HG02970 (cell line): ENCODE measurements at regions not wholly inside any gene's neighbourhood (a gene's known extent, or its start where the extent isn't known, plus 50 kb on each side); places are given as distances from the start of the nearest gene placed in this dataset.

Source experiments
- ATAC-seq: cut with Tn5 transposase; IDR thresholded peaks from one replicate; pipeline ENCODE4 v1.9.1; 2021; ENCODE audit warnings: mild to moderate bottlenecking, moderate library complexity, moderate number of reproducible peaks; ENCODE audit not compliant: unreplicated experiment, low FRiP score

- ATAC-seq = no peak
These were observed 178.7 kb downstream of the EN1 start for GRCh38 chr2:118668431-118669424.

DNA sequence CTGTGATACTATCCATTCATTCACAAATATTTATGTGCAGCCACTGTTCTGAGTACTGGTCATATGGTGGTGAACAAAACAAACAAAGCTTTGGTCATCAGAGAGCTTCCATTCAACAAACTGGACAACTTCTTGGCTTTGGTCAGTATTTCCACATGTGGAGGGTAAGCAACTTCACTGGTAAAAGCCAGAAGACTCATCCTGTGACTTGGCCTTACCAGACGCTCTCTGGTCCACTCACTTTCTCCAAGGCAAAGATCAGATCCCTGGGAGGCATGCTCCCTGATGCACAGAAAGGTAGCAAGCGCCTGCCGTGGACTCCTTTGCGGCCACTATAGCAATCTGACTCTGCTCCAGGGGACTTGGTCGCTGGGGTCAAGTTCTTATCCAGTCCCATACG, 179.5 kb downstream of the EN1 start:
- no peak for ATAC-seq

- ATAC-seq = no peak
These were observed 180.1 kb downstream of the EN1 start for GRCh38 chr2:118667348-118667747.

DNA sequence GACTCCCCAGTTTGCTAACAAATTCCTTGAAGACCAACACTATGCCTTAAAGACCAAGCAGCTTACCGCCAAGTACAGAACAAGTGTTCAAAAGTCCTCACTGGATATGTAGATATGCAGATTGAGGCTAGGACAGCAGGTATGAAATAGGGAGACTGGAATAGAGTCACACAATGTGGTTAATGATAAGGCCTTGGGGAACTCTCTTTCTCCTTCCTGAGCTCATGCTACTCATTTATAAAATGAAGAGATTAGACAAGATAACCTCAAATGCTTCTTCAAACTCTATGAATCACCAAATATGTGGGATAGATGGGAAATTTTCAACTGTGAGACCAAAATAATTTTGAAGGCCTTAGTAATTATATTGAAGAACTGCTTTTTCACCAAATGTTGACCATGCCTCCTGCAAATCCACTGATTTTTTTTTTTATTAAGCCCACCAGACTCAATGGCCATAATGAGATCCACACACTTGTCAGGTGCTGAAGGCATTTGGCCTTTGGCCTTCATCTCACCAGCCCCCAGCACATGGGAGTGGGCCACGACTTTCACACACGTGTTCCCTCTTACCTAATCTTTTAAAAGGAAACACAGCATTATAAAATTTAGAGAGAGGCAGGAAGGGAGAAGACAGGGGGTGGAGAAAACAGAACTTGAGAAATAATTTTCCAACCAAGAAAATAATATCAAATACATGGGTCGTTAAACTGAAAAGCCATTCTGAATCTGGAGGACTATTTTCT, 181.5 kb downstream of the EN1 start:
- no peak for ATAC-seq

DNA sequence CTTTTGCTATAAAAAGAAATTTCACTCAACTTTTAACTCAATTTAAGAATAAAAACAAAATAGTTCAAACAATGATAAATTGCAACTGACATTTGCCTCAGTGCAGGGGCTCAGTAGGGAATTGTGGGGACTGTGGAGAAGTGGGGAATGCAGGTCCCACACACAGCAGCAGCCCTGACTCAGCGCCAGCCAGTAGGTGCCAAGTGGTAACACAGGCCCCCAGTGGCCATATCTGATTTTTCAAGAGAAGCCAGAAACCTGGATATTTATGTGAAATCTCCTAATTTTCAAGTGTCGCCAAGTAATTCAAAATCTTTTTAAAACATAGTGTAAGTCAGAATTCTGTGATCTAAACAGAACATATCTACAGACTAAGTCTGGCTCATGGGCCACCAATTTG, 186.3 kb downstream of the EN1 start:
- no peak for ATAC-seq

- ATAC-seq = no peak
These were observed 188.8 kb downstream of the EN1 start for GRCh38 chr2:118658596-118659198.

DNA sequence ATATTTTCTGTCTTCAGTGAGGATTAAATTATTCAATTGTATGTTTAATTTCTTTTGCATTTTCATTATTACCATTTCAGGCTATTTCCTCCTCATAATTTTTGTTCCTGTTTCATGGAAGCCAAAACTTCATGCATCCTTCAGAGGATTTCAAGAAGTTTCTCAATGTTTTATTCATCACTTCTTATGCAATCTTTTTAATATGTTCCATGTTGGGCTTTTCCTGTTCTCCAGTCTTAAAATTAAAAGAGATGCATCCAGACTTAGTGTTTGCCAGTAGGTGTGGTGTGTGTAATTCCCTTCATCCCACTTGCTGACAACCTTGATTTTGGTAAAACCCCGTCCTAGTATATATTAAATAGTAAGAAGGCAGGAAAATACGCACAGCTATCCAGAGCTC, 190.0 kb downstream of the EN1 start:
- ATAC-seq = no peak

DNA sequence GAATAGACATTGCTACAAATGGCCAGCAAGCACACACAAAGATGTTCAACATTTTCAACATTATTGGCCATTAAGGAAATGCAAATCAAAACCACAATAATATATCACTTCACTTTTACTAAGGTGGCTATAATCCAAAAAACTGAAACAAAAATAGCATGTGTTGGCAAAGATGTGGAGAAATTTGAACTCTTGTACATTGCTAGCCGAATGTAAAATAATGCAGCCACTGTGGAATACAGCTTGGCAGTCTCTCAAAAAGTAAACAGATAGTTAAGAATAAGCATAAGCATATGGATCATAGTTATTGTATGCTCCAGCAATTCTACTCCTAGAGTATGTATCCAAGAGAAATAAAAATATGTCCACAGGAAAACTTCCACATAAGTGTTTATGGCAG, 192.5 kb downstream of the EN1 start:
- ATAC-seq = no peak

GRCh38 chr2:118650327-118650726, 197.1 kb downstream of the EN1 start:
- no peak for ATAC-seq

DNA sequence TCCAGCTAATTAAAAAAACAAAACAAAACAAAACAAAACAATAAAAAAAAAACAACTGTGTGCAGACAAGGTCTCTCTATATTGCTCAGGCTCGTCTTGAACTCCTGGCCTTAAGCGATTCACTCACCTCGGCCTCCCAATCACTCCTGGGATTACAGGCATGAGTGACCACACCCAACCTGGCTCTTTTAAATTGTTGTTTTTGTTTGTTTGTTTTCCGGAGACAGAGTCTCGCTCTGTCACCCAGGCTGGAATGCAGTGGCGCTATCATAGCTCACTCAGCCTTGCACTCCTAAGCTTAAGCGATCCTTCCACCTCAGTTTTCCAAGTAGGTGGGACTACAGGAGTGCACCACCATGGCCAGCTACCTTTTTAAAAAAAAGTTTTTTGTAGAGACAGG, 201.6 kb downstream of the EN1 start:
- no peak for ATAC-seq

DNA sequence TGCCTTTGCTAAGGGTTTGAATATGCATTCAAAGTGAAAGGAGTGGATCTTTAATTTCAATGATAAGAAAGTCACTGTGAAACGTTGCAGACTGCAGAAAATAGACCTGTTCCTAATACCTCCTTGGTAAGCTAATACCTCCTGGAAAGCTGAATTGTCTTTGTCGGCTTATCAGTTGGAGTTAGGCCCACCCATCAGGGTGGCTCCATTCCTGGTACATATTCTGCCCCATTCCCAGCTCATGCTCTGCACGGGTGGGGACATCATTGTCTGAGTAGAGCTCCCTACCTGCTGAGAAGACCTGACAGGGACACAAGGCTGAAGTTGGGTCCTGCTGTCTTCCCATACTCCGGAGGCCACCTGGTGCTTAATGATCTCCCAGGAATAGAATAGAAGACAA, 203.3 kb downstream of the EN1 start:
- ATAC-seq = no peak

GRCh38 chr2:118643294-118643693, 204.2 kb downstream of the EN1 start:
- ATAC-seq = no peak

DNA sequence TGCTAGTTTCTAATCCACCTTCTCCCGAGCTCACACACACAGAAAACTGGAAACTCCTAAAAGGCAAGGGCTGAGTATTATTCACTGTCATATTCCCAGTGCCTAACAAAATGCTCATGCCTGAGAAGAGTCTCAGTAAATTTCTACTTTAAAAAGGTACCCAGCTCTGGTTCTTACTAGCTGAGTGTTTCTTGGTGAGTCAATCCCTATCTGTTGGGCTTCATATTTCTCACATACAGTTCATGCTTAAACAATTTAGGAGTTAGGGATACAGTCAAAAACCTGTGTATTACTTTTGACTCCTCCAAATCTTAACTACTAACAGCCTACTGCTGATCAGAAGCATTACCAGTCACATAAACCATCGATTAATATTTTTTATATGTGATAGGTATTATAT, 204.9 kb downstream of the EN1 start:
- ATAC-seq = no peak

- ATAC-seq = no peak
These were observed 205.7 kb downstream of the EN1 start for GRCh38 chr2:118641711-118642110.

- ATAC-seq = no peak
These were observed 208.1 kb downstream of the EN1 start for GRCh38 chr2:118639371-118639770.

DNA sequence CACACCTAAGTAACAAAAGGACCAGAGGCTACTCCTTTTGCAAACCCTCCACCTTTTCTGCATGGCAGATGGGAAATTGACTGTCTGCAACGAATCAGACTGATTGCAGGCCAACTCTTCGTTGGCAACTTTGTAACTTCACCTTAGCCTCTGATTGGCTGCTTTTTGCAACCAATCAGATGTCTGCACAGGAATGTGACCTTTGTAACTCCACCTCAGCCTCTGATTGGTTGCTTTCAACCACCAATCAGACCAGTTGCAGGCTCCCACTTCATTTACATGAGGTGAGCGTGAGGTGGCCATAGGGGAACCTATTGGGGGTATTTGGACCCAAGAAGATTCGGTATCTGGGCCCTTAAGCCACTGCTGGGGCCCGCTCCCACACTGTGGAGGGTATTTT, 209.0 kb downstream of the EN1 start:
- ATAC-seq = no peak

- no peak for ATAC-seq
These were observed 211.6 kb downstream of the EN1 start for GRCh38 chr2:118635891-118636290.

GRCh38 chr2:118634876-118635275, 212.6 kb downstream of the EN1 start:
- ATAC-seq = no peak

- ATAC-seq = no peak
These were observed 214.0 kb downstream of the EN1 start for GRCh38 chr2:118633371-118634018.

- no peak for ATAC-seq
These were observed 214.5 kb downstream of the EN1 start for GRCh38 chr2:118632921-118633320.

GRCh38 chr2:118627156-118627555, 220.3 kb downstream of the EN1 start:
- ATAC-seq = no peak
